ENCODE measurements at regions not wholly inside any gene's neighbourhood (a gene's known extent, or its start where the extent isn't known, plus 50 kb on each side); places are given as distances from the start of the nearest gene placed in this dataset.

- TF ChIP-seq CTCF (IDR thresholded peaks at IDR 0.05; ENCODE audit: extremely low read depth, low read depth, low read length) = no peak
- Histone ChIP-seq H3K36me3 (ENCODE audit: insufficient read depth, low read length) (no peaks in the 10 kb centered on the region), H4K20me1 (ENCODE audit: insufficient read depth, low read length) (no peaks in the 10 kb centered on the region), H3K79me2 (ENCODE audit: insufficient read depth, low read length) (no peaks in the 10 kb centered on the region), H3K9me3 (ENCODE audit: low read depth, low read length) (no peaks in the 10 kb centered on the region), H3K4me1 (ENCODE audit: insufficient read depth, low read length) (no peaks in the 10 kb centered on the region), H3K27ac (ENCODE audit: low read depth, low read length) (no peak overlapping the region), H2AFZ (ENCODE audit: low read length) (no peak overlapping the region), H3K4me3 (ENCODE audit: insufficient read depth, low read length) (no peak overlapping the region), H3K4me2 (ENCODE audit: insufficient read depth, low read length) (no peak overlapping the region), H3K27me3 (ENCODE audit: insufficient read depth, low read length) (no peaks in the 10 kb centered on the region)
- DNase-seq (ENCODE audit: insufficient read length, low spot score, missing footprints) = no peak
Observed at GRCh38 chr1:239006276-239006675, 380.1 kb upstream of the CHRM3 start.

- Histone ChIP-seq H3K4me2 (ENCODE audit: insufficient read depth, low read length) (no peak overlapping the region), H2AFZ (ENCODE audit: low read length) (no peak overlapping the region), H3K36me3 (ENCODE audit: insufficient read depth, low read length) (no peaks in the 10 kb centered on the region), H3K79me2 (ENCODE audit: insufficient read depth, low read length) (no peaks in the 10 kb centered on the region), H3K9me3 (ENCODE audit: low read depth, low read length) (no peaks in the 10 kb centered on the region), H3K4me1 (ENCODE audit: insufficient read depth, low read length) (no peaks in the 10 kb centered on the region), H3K4me3 (ENCODE audit: insufficient read depth, low read length) (no peak overlapping the region), H3K27me3 (ENCODE audit: insufficient read depth, low read length) (no peaks in the 10 kb centered on the region), H4K20me1 (ENCODE audit: insufficient read depth, low read length) (no peaks in the 10 kb centered on the region), H3K27ac (ENCODE audit: low read depth, low read length) (no peak overlapping the region)
- DNase-seq (ENCODE audit: insufficient read length, low spot score, missing footprints) = no peak
- TF ChIP-seq CTCF (IDR thresholded peaks at IDR 0.05; ENCODE audit: extremely low read depth, low read depth, low read length) = no peak
Observed at GRCh38 chr1:238999944-239000343, 386.4 kb upstream of the CHRM3 start.

- H3K4me3 ChIP-seq (ENCODE audit: insufficient read depth, low read length) = no peak overlapping the region
- no peaks in the 10 kb centered on the region for H3K4me1 ChIP-seq (ENCODE audit: insufficient read depth, low read length)
- TF ChIP-seq CTCF (IDR thresholded peaks at IDR 0.05; ENCODE audit: extremely low read depth, low read depth, low read length) = no peak
- H3K36me3 ChIP-seq (ENCODE audit: insufficient read depth, low read length) = no peaks in the 10 kb centered on the region
- H2AFZ ChIP-seq (ENCODE audit: low read length) = no peak overlapping the region
- no peaks in the 10 kb centered on the region for H4K20me1 ChIP-seq (ENCODE audit: insufficient read depth, low read length)
- H3K9me3 ChIP-seq (ENCODE audit: low read depth, low read length) = no peaks in the 10 kb centered on the region
- H3K79me2 ChIP-seq (ENCODE audit: insufficient read depth, low read length) = no peaks in the 10 kb centered on the region
- H3K27me3 ChIP-seq (ENCODE audit: insufficient read depth, low read length) = no peaks in the 10 kb centered on the region
- no peak overlapping the region for H3K4me2 ChIP-seq (ENCODE audit: insufficient read depth, low read length)
- H3K27ac ChIP-seq (ENCODE audit: low read depth, low read length) = no peak overlapping the region
- DNase-seq (ENCODE audit: insufficient read length, low spot score, missing footprints) = peak; percentile 14
Observed at GRCh38 chr1:238998577-238998976, 387.8 kb upstream of the CHRM3 start.

GRCh38 chr1:238991765-238992495 is 394.4 kb upstream of the CHRM3 start:
- TF ChIP-seq CTCF (IDR thresholded peaks at IDR 0.05; ENCODE audit: extremely low read depth, low read depth, low read length) = no peak
- Histone ChIP-seq H3K4me3 (ENCODE audit: insufficient read depth, low read length) (no peak overlapping the region), H3K79me2 (ENCODE audit: insufficient read depth, low read length) (no peaks in the 10 kb centered on the region), H3K4me2 (ENCODE audit: insufficient read depth, low read length) (no peak overlapping the region), H2AFZ (ENCODE audit: low read length) (no peak overlapping the region), H3K4me1 (ENCODE audit: insufficient read depth, low read length) (no peaks in the 10 kb centered on the region), H4K20me1 (ENCODE audit: insufficient read depth, low read length) (no peaks in the 10 kb centered on the region), H3K9me3 (ENCODE audit: low read depth, low read length) (no peaks in the 10 kb centered on the region), H3K36me3 (ENCODE audit: insufficient read depth, low read length) (no peaks in the 10 kb centered on the region), H3K27ac (ENCODE audit: low read depth, low read length) (no peak overlapping the region), H3K27me3 (ENCODE audit: insufficient read depth, low read length) (no peaks in the 10 kb centered on the region)
- DNase-seq (ENCODE audit: insufficient read length, low spot score, missing footprints) = no peak
